ENCODE measurements at regions not wholly inside any gene's neighbourhood (a gene's known extent, or its start where the extent isn't known, plus 50 kb on each side); places are given as distances from the start of the nearest gene placed in this dataset. TPM values are rescaled to one million over a fixed set of nuclear protein-coding genes. Genes with fewer than 3 reads are reported as not detected.
"Not testable (repeated sequence)": the region's sequence is repeated elsewhere in the genome, so short reads cannot be mapped to it uniquely, and the experiment has no call there.

GRCh38 chr6:106724337-106724736 lies 95.0 kb downstream of the QRSL1 start:
- no peaks in the 10 kb centered on the region for H3K4me1 ChIP-seq (ENCODE audit: insufficient read depth)
- Mint-ChIP-seq H3K4me3 (no peak overlapping the region), H3K9me3 (no peaks in the 10 kb centered on the region; the same call in 2 of the 3 replicates), H3K27me3 (ENCODE audit: insufficient read depth, low read depth, poor library complexity) (peaks cover 9% of the 10 kb centered on the region), H3K36me3 (ENCODE audit: low read depth) (no peaks in the 10 kb centered on the region), H3K27ac (no peak overlapping the region), H3K4me1 (0 out of 3 replicates have a peak, but pooled peaks cover 5% of the 10 kb centered on the region)
- no peaks in the 10 kb centered on the region for H3K27me3 ChIP-seq (ENCODE audit: insufficient read depth)
- no peak overlapping the region for H3K27ac ChIP-seq (ENCODE audit: low read depth)
- no peaks in the 10 kb centered on the region for H4K20me1 ChIP-seq (replicated peaks; ENCODE audit: insufficient read depth)
- H3K36me3 ChIP-seq (ENCODE audit: insufficient read depth), result no peaks in the 10 kb centered on the region
- no peak overlapping the region for H3K4me2 ChIP-seq
- DNase-seq (ENCODE audit: low spot score), result no peak
- H2AFZ ChIP-seq, result no peak overlapping the region
- H3K79me2 ChIP-seq (replicated peaks; ENCODE audit: insufficient read depth), result no peaks in the 10 kb centered on the region
- TF ChIP-seq STAT1 (IDR thresholded peaks at IDR 0.05; ENCODE audit: unreplicated experiment), result no peak
- H3K4me3 ChIP-seq, result no peak overlapping the region
- H3F3A ChIP-seq (replicated peaks; ENCODE audit: low read depth), result no peaks in the 10 kb centered on the region
- no peak for ATAC-seq
- 0 out of 2 replicates have a peak, but pooled peaks cover 3% of the 10 kb centered on the region for H3K9me2 ChIP-seq (ENCODE audit: insufficient read depth)

DNA sequence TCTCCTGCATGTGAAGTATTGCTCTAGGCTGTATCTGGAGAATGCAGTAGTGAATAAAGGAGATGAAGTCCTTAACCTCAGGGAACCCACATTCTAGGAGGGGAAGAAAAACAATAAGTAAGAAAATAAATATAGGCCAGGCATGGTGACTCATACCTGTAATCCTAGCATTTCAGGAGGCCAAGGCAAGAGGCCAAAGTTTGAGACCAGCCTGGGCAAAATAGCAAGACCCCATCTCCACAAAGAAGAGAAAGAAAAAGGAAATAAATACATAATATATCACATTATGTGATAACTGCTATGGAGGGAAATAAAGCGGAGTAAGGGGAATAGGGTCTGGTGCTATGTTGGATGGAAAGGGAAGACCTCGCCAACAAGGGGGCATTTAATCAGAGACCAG lies 94.0 kb downstream of the QRSL1 start:
- not testable (repeated sequence) for H4K20me1 ChIP-seq (replicated peaks; ENCODE audit: insufficient read depth); H3K27me3 ChIP-seq (ENCODE audit: insufficient read depth); H3K27ac ChIP-seq (ENCODE audit: low read depth); H3F3A ChIP-seq (replicated peaks; ENCODE audit: low read depth); H3K9me3 Mint-ChIP-seq; H3K27me3 Mint-ChIP-seq (ENCODE audit: insufficient read depth, low read depth, poor library complexity); DNase-seq (ENCODE audit: low spot score); H3K9me2 ChIP-seq (ENCODE audit: insufficient read depth); H3K4me2 ChIP-seq; ATAC-seq; H3K4me3 ChIP-seq; H3K4me1 Mint-ChIP-seq; H3K4me3 Mint-ChIP-seq; H3K36me3 ChIP-seq (ENCODE audit: insufficient read depth); H2AFZ ChIP-seq; H3K36me3 Mint-ChIP-seq (ENCODE audit: low read depth); H3K4me1 ChIP-seq (ENCODE audit: insufficient read depth); H3K27ac Mint-ChIP-seq; H3K79me2 ChIP-seq (replicated peaks; ENCODE audit: insufficient read depth)

DNA sequence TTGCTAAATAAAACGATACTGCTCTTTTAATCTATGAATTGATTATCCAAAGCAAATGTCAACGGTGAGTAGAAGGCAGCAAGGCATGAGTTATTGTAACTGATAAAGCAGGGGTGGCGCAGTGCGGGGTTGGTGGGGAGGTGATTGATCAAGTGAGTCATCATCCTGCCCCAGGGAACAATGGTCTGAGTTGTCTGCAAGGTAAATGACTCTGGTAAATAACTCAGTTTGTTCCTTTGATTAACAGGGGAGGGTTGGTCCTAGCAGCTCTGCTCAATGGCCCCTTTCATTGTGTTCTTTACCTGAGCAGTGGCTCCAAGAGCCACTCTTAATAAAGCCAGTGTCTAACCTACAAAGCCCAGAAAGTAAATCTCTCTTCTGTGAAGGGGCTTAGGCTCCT lies 91.8 kb downstream of the QRSL1 start:
- H3K9me3 Mint-ChIP-seq; H3K4me2 ChIP-seq; H3K27me3 ChIP-seq (ENCODE audit: insufficient read depth); DNase-seq (ENCODE audit: low spot score); H3F3A ChIP-seq (replicated peaks; ENCODE audit: low read depth); H3K4me1 ChIP-seq (ENCODE audit: insufficient read depth); H3K4me3 Mint-ChIP-seq; ATAC-seq; H3K27ac ChIP-seq (ENCODE audit: low read depth); H4K20me1 ChIP-seq (replicated peaks; ENCODE audit: insufficient read depth); H3K9me2 ChIP-seq (ENCODE audit: insufficient read depth); H3K36me3 ChIP-seq (ENCODE audit: insufficient read depth); H3K36me3 Mint-ChIP-seq (ENCODE audit: low read depth); H3K27me3 Mint-ChIP-seq (ENCODE audit: insufficient read depth, low read depth, poor library complexity); H3K79me2 ChIP-seq (replicated peaks; ENCODE audit: insufficient read depth); H3K4me3 ChIP-seq; H3K27ac Mint-ChIP-seq: not testable (repeated sequence)
- H3K4me1 Mint-ChIP-seq, result peaks cover 13% of the 10 kb centered on the region
- H2AFZ ChIP-seq, result peak overlapping the region; percentile 50

MicroRNAs encoded in the stretch of these regions (microRNA counts, 767-probe panel; counts per million panel counts)
- not detected for microRNA hsa-miR-587

Small RNA genes in the stretch of these regions (microRNA-seq; reads per million reads assigned to microRNA genes)
- gene MIR587, result not detected

Small RNA genes in the stretch of these regions (small RNA-seq; reads per million reads assigned to genes)
- gene MIR587 (ENCODE audit: low replicate concordance) (not detected), gene RNU6-117P (ENCODE audit: low replicate concordance) (not detected)

Measured in GM23338 (cell line).